Transverse colon (tissue), 4 donors: ENCODE measurements at regions not wholly inside any gene's neighbourhood (a gene's known extent, or its start where the extent isn't known, plus 50 kb on each side); places are given as distances from the start of the nearest gene placed in this dataset.

ENCODE experiments used
- DNase-seq: peaks from one replicate; pipeline ENCODE4 v3.0.0-alpha.2; 2019
- H3K27ac ChIP-seq, 4 donors: fragments of 200-600 bp; sonication (generic); 2 replicates each; pipeline ENCODE4 v1.5.1; 2016 to 2018; ENCODE audit warnings: inconsistent platforms in 4 of 4
- H3K27me3 ChIP-seq: fragments of 200-600 bp; sonication (generic); 2 replicates; pipeline ENCODE4 v1.5.1; 2017; ENCODE audit warnings: inconsistent platforms
- H3K36me3 ChIP-seq, 4 donors: fragments of 200-600 bp; sonication (generic); 2 replicates each; pipeline ENCODE4 v1.5.1; 2017 to 2019; ENCODE audit warnings: inconsistent platforms in 4 of 4
- H3K4me1 ChIP-seq, 4 donors: fragments of 200-600 bp; sonication (generic); 2 replicates each; pipeline ENCODE4 v1.5.1; 2017 to 2020; ENCODE audit warnings: inconsistent platforms in 4 of 4
- H3K4me3 ChIP-seq, 4 donors: fragments of 200-600 bp; sonication (generic); 1 replicate in 1 of 4; 2 replicates in 3 of 4; pipeline versions ENCODE4 v1.5.1 to v1.6.1; 2017 to 2019; ENCODE audit warnings: inconsistent platforms in 4 of 4
- H3K9me3 ChIP-seq, 2 donors: fragments of 200-600 bp; sonication (generic); 2 replicates each; pipeline ENCODE4 v1.5.1; 2017 to 2019; ENCODE audit warnings: inconsistent platforms in 2 of 2
- EP300 ChIP-seq: sonication (generic); formaldehyde crosslinking; IDR thresholded peaks from one replicate; pipeline ENCODE4 v1.6.1; 2017; ENCODE audit warnings: antibody characterized with exemption, low read depth
- POLR2A ChIP-seq: fragments of 450-650 bp; IDR thresholded peaks from one replicate; pipeline ENCODE4 v1.6.1; 2016; ENCODE audit warnings: antibody characterized with exemption, mild to moderate bottlenecking, moderate library complexity
- POLR2AphosphoS5 ChIP-seq, 3 donors: sonication (generic); formaldehyde crosslinking; IDR thresholded peaks; one replicate each; pipeline ENCODE4 v1.6.1; 2016; ENCODE audit warnings: antibody characterized with exemption in 3 of 3
- WGBS, 2 donors: methylation state at CpG; one replicate each; pipeline ENCODE4 v1.1.5; 2018; ENCODE audit warnings: low coverage in 1 of 2; 5-methylcytosine and 5-hydroxymethylcytosine counted together
- in situ Hi-C, 4 donors: fragments of 200-750 bp; cut with MboI; loops; one replicate each; pipeline versions ENCODE4 v1.15.0 to v1.15.1; 2017; ENCODE audit warnings: low sequenced_read_pairs in 3 of 4, low pct_ligation_motif_present in 1 of 4, low pct_unique_long_range_greater_than_20kb in 1 of 4
- intact Hi-C: fragments of 100-400 bp; cut with DNase I; formaldehyde crosslinking; loops from one replicate; pipeline ENCODE4 v1.15.1; 2023; ENCODE audit warnings: low total_unique reads
- TF ChIP-seq, protein P1 (sequence below), 5 experiments: fragments of 200-600 bp in 3 of 5; fragments of 450-650 bp in 2 of 5; sonication (generic) in 3 of 5; IDR thresholded peaks; 1 replicate in 2 of 5; 2 replicates in 3 of 5; pipeline ENCODE4 v1.5.1; 2016 to 2017; ENCODE audit warnings: antibody characterized with exemption in 5 of 5, inconsistent platforms in 3 of 5, mild to moderate bottlenecking in 2 of 5, moderate library complexity in 1 of 5

- Histone ChIP-seq H3K4me3 (no peak overlapping the region), H3K36me3 (no peaks in the 10 kb centered on the region), H3K27ac (no peak overlapping the region), H3K9me3 (no peaks in the 10 kb centered on the region), H3K4me1 (no peaks in the 10 kb centered on the region), H3K27me3 (no peaks in the 10 kb centered on the region)
- DNase-seq: no peak
- intact Hi-C loops: no loop called here
- TF ChIP-seq, protein P1, sequence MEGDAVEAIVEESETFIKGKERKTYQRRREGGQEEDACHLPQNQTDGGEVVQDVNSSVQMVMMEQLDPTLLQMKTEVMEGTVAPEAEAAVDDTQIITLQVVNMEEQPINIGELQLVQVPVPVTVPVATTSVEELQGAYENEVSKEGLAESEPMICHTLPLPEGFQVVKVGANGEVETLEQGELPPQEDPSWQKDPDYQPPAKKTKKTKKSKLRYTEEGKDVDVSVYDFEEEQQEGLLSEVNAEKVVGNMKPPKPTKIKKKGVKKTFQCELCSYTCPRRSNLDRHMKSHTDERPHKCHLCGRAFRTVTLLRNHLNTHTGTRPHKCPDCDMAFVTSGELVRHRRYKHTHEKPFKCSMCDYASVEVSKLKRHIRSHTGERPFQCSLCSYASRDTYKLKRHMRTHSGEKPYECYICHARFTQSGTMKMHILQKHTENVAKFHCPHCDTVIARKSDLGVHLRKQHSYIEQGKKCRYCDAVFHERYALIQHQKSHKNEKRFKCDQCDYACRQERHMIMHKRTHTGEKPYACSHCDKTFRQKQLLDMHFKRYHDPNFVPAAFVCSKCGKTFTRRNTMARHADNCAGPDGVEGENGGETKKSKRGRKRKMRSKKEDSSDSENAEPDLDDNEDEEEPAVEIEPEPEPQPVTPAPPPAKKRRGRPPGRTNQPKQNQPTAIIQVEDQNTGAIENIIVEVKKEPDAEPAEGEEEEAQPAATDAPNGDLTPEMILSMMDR (IDR thresholded peaks at IDR 0.05): no peak
- no peak for TF ChIP-seq POLR2AphosphoS5 (IDR thresholded peaks at IDR 0.05)
- no peak for TF ChIP-seq POLR2A
- no peak for TF ChIP-seq EP300
- 43 to 63% methylated on average over 1 to 4 of the region's 4 CpGs for WGBS, 2 donors
- in situ Hi-C loops: no loop called here
Observed at GRCh38 chr5:19322716-19323485, 665.1 kb downstream of the CDH18 start.

GRCh38 chr5:19334278-19334677 is 653.7 kb downstream of the CDH18 start:
- Histone ChIP-seq H3K27me3 (no peaks in the 10 kb centered on the region), H3K4me1 (no peaks in the 10 kb centered on the region), H3K27ac (no peak overlapping the region), H3K9me3 (no peaks in the 10 kb centered on the region), H3K4me3 (no peak overlapping the region), H3K36me3 (no peaks in the 10 kb centered on the region)
- intact Hi-C loops (no loop called here), in situ Hi-C loops (no loop called here)
- TF ChIP-seq EP300: no peak
- no peak for TF ChIP-seq POLR2A
- TF ChIP-seq, protein P1 (IDR thresholded peaks at IDR 0.05): no peak
- no peak for TF ChIP-seq POLR2AphosphoS5 (IDR thresholded peaks at IDR 0.05)
- DNase-seq: no peak
- 64 to 67% methylated on average over 6 of the region's 6 CpGs for WGBS, 2 donors

DNA sequence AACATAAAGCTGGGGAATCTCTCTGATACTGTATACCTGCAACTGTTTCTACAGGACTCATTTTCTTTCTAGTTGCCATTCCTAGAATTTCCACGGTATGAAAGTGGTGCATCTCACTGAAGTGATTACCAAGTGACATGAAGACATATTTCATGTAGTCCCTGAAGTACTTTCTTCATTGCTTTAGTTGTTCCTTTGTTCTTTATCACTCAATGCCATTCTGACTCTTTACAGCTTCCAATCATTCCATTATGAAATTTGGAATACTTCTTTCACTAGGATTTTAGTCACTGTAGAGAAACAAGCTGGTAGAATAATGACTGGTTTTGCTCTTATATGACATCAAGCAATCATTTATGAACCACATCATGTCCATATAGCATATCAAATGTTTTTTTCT is 645.1 kb downstream of the CDH18 start:
- H3K9me3 ChIP-seq: no peaks in the 10 kb centered on the region
- 71 to 77% methylated on average over 1 of the region's 1 CpG for WGBS, 2 donors
- no peaks in the 10 kb centered on the region for H3K27me3 ChIP-seq
- no peaks in the 10 kb centered on the region for H3K4me1 ChIP-seq
- no peak overlapping the region for H3K27ac ChIP-seq
- TF ChIP-seq POLR2AphosphoS5 (IDR thresholded peaks at IDR 0.05): no peak
- no peak for TF ChIP-seq POLR2A
- TF ChIP-seq EP300: no peak
- in situ Hi-C loops: no loop called here
- DNase-seq: no peak
- H3K4me3 ChIP-seq: no peak overlapping the region
- intact Hi-C loops: no loop called here
- H3K36me3 ChIP-seq: no peaks in the 10 kb centered on the region

DNA sequence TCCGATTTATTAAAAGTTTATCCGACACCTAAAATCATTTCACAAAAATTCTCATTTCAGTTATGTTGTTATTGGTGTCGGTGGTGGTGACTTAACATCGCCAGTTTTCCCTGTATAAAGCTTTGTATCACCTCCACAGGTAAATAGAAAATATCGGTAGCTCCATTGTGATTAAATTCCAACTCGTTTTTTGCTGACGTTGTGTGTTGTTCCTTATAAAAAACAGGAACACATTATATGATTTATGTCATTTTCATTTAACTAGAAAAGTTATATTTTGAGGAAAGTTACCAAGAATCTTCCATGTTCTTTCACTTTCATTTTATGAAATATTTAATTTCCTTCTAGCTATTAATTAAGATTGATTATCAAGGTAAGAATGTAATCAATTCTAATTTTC is 635.9 kb downstream of the CDH18 start:
- no peak overlapping the region for H3K27ac ChIP-seq
- WGBS, 2 donors: 87% methylated on average over 7 of the region's 7 CpGs
- H3K4me1 ChIP-seq: no peaks in the 10 kb centered on the region
- in situ Hi-C loops (no loop called here), intact Hi-C loops (no loop called here)
- no peak for TF ChIP-seq POLR2AphosphoS5 (IDR thresholded peaks at IDR 0.05)
- TF ChIP-seq EP300: no peak
- no peak for TF ChIP-seq POLR2A
- TF ChIP-seq, protein P1 (IDR thresholded peaks at IDR 0.05): no peak
- no peaks in the 10 kb centered on the region for H3K9me3 ChIP-seq
- no peak for DNase-seq
- H3K27me3 ChIP-seq: no peaks in the 10 kb centered on the region
- H3K36me3 ChIP-seq: no peaks in the 10 kb centered on the region
- H3K4me3 ChIP-seq: no peak overlapping the region

DNA sequence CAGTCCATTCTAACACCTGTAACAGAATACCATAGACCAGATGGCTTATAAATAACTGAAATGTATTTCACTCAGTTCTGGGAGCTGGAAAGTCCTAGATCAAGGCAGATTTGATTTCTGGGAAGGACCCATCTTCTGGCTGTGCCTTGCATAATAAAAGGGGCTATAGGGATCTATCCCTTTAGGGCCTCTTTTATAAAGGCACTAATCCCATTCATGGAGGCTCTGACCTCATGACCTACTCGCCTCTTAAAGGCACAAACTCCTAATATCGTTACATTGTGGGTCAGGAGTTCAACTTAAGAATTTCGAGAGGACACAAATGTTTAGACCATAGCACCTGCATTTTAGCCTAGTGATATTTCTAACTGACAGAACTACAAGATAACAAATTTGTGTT is 619.0 kb downstream of the CDH18 start:
- in situ Hi-C loops: no loop called here
- no peaks in the 10 kb centered on the region for H3K36me3 ChIP-seq
- no peak for TF ChIP-seq POLR2AphosphoS5 (IDR thresholded peaks at IDR 0.05)
- no peak for TF ChIP-seq POLR2A
- TF ChIP-seq EP300: no peak
- TF ChIP-seq, protein P1 (IDR thresholded peaks at IDR 0.05): no peak

More for the DNA sequence above, 619.0 kb downstream of the CDH18 start:
- 17 to 71% methylated on average over 1 to 3 of the region's 3 CpGs for WGBS, 2 donors
- Histone ChIP-seq H3K4me3 (no peak overlapping the region), H3K4me1 (no peaks in the 10 kb centered on the region), H3K27ac (no peak overlapping the region), H3K9me3 (no peaks in the 10 kb centered on the region), H3K27me3 (no peaks in the 10 kb centered on the region)
- DNase-seq: no peak
- intact Hi-C loops: no loop called here
